NCI-H2196 treated with DMSO at 0.1 percent for 48 hours (cell line): ENCODE measurements at regions not wholly inside any gene's neighbourhood (a gene's known extent, or its start where the extent isn't known, plus 50 kb on each side); places are given as distances from the start of the nearest gene placed in this dataset.
"Not testable (repeated sequence)": the region's sequence is repeated elsewhere in the genome, so short reads cannot be mapped to it uniquely, and the experiment has no call there.

Source experiments
- DNase-seq: peaks from one replicate; lab custom pipeline; 2025; ENCODE audit not compliant: unreplicated experiment; lab: John Stamatoyannopoulos, UW

DNA sequence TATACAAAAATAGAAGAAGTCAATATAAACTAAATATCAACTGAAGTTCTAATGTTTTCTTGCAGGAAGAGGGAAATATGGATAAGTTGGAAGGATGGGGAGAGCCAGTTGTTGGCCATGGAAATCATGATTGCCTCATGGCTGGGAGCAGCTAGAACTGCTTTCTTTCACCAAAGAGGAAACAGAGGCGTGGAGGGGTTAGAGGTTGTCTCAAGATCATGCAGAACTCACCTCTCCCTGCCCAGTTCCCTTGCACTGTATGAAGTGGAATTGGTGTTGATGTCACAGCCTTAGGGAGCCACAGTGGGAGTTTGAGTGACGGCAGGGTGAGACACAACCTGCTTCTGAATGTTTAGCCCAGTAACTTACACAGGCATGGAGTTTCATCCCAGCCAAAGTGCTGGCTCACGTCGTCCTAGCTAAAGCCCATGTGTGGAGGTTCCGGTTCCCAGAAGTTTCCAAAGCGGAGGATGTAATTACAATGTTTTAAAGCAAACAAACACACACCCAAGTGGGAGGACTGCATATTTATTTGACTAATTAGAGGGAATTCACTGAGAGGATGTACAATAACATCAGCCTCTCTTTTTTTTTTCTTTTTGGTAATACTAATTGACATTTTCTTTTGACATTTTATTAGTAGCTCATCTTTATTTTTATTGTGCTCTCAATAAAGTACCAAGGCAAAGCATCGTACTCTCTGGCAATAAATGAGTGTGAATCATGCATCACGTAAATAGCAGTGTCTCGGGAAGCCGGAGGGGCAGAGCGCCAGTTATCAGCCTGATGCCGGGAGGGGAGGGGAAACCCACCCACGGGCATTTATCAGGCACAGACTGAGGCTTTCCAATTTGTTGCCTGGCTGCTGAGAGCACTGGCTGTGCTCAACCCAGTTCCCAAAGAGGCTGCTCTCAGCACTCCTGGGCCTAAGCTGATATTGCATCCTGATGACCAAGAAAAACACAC, 118.7 kb upstream of the CDH5 start:
- DNase-seq = no peak

DNA sequence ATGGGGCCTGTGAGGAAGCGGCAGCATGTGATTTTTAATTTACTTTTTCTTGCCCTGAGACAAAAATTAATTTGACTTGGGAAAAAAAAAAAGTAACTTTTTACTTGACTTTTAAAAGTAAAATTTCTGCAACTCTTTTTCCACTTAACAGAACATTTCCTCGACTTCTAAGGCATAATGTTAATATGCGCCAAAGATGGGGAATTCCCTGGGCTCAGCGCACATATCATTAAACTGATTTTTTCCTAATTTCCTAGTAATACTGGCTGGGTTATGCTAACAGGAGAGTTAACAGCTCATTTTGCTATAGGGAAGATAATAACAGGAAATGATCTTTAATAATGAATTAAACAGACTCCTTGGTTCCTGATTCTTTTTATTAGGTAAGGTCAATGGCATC, 120.6 kb upstream of the CDH5 start:
- no peak for DNase-seq

DNA sequence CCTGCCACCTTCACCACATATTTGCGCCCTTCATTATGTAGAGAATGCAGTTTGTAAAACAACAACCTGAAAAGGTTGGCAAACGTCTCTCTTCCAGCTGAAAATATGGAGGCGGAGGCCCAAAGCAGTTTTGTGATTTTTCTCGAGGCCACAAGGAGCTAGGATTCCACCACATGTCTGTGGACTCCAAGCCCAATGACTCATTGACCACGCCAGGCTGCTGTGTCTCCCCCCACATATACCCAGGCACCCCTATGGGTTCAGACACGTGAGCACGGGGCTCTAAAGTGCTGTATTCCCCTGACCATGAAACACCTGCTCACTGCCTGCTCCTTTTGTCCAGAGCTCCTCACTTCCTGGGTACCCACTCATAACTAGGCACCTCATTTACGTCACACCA, 121.4 kb upstream of the CDH5 start:
- no peak for DNase-seq

DNA sequence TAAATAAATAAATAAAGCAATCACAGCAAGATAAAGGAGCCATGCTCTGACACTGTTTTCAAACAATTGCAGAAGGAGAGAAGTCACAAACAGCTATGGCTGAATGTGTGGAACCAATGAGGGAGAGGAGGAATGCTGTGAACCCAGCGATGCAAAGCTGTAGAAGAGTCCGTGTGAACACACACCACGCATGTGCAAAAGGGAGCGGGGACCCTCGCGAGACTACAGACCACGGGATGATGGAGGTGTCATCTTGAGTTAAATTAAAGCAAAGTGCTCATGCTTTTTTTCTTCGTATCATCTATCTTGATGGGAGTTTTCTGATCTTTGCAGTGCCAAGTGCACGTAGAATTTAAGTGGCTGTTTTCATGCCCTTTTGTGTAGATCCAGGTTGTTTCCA, 123.8 kb upstream of the CDH5 start:
- DNase-seq = no peak

DNA sequence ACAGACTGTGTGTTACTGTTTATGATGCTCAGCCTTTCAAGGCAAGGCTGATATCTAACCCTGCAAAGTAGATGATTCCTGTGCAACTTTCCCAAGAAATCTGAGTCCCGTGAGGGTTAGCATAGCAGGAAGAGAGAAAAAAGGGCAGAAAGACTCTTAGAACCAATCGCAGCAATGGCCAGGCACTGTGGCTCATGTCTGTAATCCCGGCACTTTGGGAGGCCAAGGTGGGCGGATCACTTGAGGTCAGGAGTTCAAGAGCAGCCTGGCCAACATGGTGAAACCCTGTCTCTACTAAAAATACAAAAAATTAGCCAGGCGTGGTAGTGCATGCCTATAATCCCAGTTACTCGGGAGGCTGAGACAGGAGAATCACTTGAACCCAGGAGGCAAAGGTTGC, 124.3 kb upstream of the CDH5 start:
- not testable (repeated sequence) for DNase-seq

DNA sequence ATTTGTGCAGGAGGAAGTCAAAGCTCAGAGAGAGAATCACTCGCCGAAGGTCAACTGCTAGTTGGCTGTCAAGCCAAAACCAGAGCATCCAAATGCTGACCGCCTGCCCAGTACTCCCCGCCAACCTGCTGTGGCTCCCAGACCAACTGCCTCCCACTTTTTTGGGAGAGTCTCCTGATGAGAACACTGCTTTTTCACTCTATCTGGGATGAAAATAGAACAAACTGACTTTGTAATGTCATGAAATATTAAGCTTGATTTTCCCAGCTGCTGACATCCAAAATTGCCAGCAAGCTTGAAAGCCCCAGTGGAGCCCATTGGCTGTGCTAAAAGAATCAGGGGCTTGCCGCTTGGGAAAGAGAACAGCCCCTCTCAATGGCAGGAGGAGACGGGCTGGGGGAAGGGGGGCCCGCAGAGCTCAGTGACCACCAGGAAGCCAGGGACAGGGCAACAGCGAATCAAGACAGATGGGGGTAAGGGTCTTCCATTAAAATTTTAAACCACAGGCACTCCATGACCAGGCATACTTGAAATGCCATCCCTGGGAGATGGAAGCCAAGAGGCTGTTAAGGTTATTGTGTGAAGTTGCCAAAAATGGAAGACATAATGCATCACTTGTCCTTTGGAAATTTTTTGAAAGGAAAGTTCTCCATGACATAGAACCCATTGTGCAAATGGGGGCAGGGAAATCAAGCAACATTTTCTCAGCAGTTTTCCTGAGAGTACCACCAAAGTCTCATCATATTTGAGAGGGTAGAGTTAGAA, 125.7 kb upstream of the CDH5 start:
- DNase-seq = no peak

DNA sequence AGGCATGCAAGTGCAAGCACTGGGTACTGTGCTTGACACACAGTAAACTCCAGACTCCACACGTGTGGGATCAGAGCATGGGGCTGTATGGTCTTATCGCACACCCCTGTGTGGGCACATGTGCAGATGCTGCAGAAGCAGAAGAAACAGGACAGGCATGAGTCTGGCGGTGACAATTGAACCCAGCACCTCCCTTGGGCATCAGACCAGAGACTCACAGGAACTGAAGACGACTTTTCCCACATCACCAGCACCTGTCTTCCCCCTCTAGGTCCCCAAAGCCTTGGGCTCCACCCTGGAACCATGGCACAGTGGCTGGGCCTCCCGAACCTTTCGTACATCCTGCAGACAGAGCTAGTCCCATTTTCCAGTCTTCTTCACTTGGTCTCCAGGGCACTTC, 126.4 kb upstream of the CDH5 start:
- DNase-seq = no peak

DNA sequence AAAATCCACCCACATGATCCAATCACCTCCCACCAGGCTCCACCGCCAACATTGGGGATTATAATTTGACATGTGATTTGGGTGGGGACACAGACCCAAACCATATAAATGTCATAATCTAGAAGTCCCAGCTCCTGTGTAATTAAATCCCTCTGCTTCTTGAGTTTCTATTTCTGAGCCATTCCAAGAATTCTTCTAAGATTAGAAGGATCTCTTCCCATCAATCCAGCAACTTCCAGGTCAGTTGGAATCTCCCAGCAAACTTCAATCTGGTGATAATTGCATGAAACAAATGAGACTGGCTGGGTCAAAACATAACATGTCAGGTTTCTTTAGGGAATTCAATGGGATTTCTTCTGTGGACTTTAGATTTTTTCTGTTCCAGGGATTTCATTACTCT, 127.8 kb upstream of the CDH5 start:
- DNase-seq = no peak

DNA sequence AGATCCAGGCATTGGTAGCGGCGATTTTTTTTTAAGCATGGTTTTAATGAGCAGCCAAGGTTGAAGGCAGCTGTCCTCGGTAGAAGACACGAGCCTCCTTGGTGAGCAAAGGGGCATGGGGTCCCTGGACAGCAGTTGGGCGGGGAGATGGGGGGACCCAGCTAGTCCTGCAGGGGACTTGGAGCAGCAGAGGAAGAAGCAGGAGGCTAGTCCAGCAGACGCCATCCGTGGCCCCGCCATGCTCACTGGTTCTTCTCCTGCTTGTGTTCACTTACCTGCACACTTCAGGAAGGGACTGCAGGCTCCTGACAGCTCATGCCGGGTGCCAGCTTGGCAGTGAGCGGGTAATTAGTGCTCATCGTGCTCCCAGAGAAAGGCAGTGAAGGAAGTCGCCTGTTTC, 130.2 kb upstream of the CDH5 start:
- no peak for DNase-seq

DNA sequence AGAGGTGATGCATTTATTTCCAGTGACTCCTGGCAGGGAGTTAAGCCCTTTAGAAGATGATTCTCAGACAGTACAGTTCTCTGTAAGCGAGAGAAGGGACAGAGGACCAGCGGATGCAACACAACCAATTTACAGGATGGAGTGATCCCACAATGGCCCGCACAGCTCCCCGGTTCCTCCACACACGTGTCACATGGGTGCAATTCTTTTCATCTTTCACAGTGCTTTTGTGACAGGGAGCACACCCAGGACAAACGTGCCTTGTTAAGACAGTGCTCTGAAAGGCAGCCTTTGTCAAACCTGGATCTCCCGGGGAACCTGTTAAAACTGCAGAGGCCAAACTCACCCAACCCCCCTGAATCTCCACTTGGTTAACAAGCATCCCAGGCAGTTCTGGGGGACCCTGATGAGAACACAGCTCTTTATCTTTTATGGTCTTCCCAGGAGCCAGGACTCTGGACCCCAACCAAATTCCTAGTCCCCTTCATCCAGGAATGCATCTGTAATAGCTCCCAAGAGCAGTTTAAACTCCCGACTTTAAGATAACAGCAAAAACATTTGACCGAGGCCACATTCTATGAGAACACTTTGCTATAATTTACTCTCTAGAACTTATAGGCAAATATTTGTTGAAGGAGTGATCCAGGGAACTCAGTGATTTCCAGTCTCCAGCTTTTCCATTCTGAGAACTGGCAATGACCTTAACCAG, 134.9 kb upstream of the CDH5 start:
- no peak for DNase-seq

DNA sequence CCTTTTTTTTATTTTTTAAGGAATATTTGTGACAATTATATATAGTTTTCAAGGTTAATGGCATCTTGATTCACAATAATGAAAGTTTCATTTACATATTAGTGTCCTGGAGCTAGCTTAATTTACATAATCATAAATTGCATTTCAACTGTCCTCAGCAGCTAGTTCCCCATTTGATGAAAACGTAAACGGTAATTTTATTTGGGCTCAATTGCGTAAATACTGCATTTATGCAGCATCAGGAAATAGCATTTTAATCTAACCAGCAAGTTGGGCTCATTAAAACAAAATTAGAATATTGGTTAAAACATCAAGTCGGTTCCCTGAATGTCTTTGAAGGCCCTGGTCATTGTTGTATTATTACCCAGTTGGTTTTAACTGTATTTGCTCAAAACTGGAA, 136.8 kb upstream of the CDH5 start:
- no peak for DNase-seq

DNA sequence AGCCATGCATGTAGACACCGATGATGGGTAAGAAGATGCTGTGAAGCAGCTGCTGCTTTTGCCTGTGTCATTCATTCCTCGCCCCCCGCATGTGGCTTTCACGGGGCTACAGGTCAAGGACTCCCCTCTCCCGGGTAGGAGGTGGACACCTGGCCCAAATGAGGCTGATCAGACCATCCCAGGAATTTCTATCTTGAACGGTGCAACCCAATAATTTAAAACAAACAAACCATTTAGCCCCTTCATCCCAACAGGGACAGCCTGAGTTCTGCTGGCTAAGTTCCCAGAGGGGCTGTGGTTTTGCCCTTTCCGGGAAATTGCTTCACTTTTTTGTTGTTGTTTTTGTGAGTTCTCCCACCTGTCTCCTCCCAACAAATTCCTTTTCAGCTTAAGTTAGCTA, 137.7 kb upstream of the CDH5 start:
- DNase-seq = no peak

DNA sequence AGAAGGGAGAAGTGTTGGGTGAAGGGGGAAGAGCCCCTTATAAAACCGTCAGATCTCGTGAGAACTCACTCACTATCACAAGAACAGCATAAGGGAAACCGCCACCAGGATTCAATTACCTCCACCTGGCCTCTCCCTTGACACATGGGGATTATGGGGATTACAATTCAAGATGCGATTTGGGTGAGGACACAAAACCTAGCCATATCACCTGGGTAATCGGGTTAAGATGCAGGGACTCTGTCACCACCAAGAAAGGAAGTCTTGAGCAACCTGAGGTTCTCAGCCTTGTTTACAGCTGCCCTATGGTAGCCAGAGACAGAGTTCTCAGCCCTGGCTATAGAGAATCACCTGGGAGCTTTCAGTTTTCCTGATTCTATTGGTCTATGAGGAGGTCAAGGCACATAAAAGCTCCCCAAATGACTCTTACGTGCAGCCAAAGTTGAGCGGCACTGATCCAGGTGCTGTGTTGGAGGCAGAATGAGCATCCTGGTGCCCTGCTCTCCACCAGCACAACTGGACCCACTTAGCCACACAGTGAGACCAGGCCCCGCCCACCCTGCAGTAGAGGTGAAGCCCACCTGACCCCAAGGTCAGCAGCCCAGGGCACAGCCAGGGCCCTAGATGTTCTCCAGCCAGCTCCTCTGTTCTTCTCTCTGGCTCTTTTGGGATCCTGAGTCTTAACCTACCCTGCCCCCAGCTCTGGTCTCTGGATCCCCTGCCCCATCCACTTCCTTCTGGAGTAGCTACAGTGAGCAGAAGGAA, 138.5 kb upstream of the CDH5 start:
- DNase-seq = no peak

DNA sequence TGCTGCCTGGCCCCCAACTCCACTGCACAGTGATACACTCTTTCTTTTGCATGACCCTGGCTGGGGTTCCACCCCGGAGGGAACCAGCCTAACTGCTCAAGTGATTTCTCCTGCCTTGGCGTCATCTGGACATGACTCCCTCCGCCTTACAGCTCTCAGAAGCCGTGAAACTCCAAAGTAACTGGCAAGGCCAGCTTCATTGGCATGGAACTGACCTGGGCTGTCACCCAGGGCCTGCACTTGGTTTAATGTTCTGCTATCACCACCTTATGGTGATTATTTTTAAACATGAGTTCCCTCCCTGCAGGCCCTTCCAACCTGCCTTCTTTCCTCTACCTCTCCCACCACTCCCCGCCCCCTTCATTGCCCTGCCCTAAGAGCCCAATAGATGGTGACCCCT, 139.7 kb upstream of the CDH5 start:
- DNase-seq = no peak

DNA sequence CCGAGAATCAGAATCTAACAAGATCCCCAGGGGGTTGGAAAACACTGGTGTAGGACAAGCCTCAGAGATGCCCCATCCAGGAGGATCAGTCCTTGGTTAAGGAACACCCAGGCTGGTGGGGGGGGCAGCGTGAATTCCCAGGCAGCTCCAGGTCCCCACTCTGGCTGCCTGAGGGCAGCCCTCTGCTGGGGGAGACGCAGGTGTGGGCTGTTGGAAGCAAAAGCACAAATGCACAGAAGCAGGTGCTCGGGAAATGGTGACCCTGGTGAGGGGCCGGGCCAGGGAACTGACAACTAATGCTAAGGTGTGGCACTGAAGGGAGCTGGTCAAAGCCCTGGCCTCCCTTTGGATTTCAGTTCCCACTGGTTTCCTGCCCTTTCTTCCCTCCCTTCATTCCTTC, 140.8 kb upstream of the CDH5 start:
- DNase-seq = no peak

DNA sequence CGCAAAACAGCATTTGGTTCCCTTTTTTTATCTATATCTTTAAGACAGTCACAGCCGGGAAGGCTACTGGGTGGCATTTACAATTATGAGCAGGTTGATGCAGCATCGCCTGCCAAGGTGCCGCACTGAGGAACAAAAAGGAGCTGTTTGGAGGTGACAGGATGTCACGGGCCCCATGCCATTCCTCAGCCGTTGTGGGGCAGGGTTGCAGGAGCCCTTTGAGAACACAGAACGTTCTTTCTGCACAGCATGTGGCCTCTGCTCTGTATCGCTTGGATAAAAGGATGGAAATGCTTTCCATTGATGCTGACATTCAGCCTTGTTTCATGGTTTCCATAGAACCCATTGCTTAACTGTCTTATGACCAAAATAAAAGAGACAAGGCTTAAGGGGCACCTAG, 141.9 kb upstream of the CDH5 start:
- no peak for DNase-seq

DNA sequence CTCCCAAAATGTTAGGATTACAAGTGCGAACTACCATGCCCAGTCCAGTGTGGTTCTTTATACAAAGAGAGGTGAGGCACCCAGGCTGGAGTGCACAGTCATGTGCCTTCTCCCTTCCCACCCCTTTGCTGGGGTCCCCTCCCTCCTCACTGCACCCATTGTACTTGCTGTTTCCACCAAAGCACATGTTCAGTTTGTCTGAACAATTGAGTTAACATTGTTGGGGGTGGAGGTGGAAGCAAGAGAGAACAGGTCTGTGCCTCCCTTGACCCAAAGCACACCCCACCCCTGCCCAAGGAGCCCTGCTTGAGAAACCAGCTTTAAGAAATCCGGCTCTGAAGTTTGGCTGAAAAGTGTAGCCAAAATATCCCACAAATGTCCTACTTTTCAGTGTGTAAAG, 142.3 kb upstream of the CDH5 start:
- DNase-seq = no peak

DNA sequence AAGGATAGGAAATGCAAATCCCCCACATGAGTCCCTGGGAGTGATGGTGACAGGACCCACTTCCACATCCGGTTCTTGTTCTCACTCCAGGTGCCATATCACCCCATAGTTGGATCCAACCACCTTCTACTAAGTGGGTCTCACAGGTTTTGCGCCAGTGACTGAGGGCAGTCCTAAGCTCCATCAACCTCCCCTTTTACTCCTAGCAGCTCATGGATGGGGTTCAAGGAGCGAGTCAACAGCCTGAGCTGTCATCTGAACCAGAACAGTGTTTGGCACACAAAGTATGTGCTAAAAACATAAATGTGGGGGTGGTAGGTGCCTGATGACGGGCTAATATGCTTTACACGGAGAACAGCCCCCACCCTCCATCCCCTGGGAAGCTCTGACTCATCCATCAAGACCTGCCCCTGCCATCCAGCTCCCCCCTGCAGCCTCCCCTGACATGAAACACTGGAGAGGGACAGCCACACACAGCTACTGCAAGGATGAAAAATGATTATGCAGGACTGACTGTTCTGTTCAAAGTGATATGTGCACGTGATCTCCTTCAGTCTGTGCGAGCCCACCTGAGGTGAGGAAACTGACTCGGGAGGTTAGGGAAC, 143.2 kb upstream of the CDH5 start:
- no peak for DNase-seq

DNA sequence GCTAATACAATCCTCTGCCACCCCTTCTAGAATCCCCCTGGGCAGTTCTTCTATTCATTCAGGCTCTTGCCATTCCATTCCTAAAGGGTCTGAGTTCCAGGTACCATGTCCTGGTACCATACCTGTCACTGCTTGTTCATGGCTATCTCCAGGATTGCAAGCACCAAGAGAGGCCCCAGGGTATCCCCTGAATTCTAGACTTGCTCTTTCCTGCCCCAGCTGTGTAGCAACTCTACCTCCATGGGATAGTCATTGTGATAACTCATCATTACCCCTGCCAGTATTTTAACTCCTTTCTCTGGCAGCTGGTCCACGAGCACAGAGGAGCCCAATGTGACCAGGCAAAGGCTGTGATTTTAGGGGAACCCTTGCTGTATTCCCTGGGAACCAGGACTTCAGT, 143.7 kb upstream of the CDH5 start:
- DNase-seq = no peak

DNA sequence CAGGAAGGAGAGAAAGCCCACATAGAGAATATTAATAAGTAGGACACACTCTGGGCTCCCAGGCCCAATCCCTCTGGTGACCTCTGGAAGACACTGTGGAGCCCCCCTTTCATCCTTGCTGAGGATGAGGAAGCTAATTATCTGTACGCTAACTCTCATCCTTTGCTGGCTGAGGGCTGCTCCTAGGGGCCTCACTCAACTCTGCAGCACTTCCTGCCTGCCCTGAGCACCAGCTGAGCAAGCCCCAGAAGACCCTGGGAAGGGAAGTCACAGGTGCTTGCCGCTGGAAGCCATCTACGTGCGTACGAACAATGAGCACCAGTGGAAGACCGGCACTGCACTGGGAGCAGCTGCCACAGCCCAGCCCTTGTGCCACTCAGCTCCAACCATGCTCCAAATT, 145.8 kb upstream of the CDH5 start:
- DNase-seq = no peak

DNA sequence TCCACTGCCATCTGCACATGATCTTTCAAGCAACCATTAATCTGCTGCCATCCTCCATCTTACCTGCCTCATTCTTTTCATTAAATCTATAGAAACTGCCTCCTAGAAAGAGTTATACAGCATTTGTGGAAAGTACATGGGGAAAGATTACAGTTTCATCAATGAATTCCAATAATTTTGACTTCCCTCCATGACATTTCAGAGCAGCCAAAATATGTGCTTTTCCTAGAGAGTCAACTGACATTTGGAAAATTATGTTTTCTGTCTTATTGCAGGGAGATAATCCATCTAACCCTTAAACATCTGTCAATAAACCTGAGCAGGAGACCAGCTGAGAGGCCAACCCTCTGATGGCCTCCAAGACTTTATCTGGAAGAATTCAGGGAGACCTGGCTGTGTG, 147.0 kb upstream of the CDH5 start:
- no peak for DNase-seq
